SKM-1 (cell line): ENCODE measurements at regions not wholly inside any gene's neighbourhood (a gene's known extent, or its start where the extent isn't known, plus 50 kb on each side); places are given as distances from the start of the nearest gene placed in this dataset.

Source experiments
- DNase-seq: peaks from one replicate; lab custom pipeline; 2025; ENCODE audit not compliant: unreplicated experiment; lab: John Stamatoyannopoulos, UW

DNA sequence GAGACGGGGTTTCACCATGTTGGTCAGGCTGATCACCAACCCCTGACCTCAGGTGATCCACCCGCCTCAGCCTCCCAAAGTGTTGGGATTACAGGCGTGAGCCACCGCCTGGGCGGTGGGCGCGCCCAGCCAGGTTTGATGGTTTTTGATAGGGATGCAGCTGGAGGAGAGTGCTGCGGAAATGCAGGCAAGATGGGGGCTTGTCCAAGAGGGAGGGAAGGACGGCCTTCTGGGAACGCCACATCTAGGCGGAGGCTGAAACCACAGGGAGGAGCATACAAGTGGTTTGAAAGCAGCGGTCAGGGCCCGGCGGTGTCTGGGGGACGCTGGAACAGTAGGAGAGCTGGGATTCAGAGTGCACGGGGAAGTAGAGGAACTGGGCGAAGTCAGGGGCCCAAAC is 134.6 kb downstream of the VRK1 start:
- DNase-seq, result no peak

DNA sequence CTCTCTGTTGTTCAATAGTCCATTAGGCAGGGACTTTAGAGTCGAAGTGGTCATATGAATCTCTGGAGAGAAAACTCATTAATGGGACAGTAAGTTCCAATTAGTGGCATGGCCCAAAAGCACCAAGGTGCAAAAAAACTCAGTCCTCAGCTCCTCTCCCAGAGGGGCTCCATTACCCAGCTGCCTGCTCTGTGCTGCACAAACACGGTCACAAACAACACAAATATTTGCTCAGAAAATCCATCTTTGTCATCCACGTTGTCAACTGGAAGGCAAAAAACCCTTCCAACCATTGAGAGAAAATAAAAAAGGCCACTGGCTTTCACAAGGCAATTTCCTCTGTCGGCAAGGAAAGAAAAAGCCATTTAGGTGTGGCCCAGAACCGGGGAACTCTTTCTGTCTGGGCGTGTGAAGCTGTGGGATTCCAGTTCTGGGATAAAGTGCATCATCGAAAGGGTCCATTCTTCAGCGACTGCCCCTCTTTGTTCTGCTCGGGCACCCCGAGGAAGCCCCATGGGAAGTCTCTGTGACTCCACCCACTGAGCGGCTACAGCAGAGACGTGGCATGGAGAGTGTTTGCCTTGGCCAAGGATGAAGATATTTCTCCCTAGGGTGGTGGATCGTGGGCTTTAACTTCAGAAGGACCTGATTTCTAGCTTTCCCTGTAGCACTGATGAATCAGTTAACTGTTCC is 137.6 kb downstream of the VRK1 start:
- no peak for DNase-seq

DNA sequence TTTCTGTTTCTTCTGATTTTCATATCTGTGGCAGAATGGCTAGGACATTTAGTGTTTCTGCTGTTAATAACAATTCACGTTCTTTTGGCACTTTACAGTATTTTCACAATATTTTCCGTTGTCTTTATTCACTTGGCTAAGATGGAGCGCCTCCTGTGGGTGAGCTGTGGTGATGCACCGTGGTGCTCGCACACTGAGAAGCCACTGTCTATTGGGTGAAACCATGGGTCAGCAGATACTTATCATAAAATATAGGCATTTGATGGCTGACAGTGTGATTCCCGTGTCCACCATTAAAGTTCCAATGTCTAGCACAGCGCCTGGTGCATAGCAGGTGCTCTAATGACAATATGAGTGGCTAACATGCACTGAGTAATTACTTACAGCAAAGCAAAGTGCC is 141.8 kb downstream of the VRK1 start:
- DNase-seq, result no peak

DNA sequence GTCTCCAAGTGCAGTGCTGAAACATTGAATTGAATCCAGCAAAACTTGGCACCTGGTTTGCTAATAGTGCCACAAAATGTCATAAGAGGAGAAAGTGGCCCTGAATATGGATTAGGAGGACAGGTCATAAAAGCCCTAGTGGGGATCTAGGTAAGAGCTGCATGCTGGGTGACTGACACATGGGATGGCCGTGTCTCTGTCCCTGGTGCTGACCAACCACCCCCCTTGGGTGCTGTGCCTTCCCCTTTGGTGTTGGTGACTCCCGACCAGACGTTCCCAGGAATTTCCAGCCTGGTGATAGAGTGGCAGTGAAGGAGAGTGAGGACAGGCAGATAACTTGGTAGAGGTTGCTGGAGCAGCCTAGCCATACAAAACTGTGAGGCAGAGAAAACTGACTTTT is 142.8 kb downstream of the VRK1 start:
- DNase-seq, result no peak

DNA sequence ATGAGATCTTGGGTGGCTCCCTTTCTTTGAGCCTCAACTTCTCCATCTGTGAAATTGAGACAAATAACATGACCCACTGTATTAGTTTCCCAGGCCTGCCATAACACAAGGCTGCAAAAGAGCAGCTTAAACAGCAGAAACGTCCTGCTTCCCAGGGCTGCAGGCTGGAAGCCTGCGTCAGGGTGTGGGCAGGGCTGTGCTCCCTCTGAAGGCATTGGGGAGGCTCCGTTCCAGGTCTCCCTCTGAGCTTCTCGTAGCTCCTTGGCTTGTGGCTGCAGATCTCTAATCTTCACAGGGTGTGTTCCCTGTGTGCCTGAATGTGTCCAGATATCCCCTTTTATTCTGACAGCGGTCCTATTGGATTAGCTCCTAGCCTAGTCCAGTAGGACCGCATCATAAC is 147.1 kb downstream of the VRK1 start:
- DNase-seq, result no peak

DNA sequence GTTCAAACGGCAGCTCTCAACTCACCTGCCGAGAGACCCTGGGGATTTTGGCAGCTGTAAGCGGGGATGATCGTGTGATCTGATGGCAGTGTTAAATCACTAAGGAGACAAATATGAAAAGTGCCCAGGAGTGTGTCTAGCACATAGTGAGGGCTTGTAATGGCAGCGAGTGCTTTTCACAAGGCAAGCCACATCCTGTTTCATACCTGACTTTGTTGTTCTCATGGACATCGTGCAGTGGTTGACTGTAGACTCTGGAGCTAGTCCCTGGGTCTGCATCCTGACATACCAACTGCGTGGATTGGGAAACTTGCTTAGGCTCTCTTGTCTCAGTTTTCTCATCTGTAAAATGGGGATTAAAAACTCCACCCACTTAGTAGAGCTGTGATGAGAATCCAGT is 148.5 kb downstream of the VRK1 start:
- no peak for DNase-seq

DNA sequence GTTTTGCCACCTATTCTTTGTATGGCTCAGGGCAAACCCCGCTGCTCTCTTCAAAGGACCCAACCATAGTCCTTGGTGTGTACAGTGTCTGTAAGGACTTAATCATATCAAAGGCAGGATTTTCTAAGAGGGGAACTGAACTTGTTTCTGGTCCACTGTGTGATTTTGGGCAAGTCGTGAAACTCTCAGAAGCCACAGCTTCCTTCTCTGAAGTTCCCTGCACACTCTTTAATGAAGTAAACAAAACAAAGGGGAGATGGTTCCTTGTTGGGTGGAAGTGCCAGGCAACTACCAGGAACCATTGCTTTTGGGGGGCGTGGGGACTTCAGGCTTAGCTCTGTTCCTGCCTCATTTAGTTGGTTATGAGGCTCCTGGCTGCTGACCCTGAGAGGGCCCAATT is 152.4 kb downstream of the VRK1 start:
- no peak for DNase-seq

DNA sequence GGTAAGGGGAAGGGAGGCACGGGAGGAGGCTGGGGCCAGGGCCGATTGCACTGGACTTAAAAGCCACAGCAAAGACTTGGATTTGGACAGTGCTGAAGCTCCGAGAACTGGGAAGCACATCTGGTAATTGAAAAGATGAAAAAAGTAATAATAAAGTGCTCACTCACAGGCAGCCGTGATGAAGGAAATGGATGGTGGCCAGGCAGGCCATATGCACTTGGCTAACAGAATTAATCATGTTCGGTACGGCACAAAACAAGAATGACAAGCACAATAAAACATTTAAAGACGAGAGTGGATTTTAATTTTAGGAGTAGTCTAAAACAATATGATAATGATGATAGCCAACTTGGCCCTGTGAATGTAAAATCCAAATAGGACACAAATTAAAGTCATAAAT is 154.3 kb downstream of the VRK1 start:
- DNase-seq, result no peak

DNA sequence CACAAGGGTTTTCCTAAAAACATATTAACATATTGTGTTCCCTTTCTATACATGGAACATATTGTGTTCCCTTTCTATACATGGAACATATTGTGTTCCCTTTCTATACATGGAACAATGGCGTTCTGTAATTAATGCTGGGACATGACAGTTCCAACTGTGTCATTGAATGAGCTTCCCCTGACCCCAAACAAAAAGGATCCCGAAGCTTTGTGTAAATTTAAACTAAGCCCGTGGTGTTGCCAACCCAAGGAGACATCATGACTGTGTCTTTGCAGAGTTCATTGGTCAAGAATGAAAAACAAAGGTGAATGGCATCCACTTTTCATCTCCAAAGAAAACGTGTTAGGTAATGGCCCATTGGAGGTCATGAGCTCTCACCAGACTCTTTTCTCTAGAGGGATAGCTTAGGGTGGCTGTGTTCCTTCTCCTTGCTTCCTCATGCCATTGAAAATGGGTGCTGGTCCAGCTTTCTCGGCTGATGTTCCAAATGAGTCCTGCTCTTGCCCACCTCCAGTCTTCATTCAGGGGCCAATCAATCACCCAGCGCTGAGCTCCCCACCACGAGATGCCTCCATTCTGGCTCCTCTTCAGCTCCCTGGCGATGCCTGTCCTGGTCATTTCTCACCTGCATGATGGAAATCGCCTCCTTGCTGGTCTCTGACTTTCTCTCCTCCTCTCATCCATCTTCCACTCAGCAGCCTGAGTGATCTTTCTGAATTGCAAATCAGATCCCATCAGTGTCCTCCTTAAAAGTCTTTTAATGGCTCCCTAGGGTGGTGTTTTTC is 156.1 kb downstream of the VRK1 start:
- no peak for DNase-seq

DNA sequence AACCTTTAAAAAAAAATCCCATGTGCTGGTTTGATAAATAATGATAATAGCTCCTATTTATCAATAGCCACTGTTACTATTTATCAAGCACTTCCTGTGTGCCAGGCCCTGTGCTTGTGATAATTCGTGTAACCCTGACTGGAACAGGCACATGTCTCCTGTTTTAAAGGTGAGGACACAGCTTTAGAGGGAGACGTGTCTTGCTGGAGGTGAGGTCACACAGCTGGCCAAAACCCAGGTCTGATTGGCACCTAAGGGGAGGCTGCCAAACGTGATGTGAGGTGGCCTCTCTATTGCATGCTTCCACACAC is 156.6 kb downstream of the VRK1 start:
- DNase-seq, result no peak

DNA sequence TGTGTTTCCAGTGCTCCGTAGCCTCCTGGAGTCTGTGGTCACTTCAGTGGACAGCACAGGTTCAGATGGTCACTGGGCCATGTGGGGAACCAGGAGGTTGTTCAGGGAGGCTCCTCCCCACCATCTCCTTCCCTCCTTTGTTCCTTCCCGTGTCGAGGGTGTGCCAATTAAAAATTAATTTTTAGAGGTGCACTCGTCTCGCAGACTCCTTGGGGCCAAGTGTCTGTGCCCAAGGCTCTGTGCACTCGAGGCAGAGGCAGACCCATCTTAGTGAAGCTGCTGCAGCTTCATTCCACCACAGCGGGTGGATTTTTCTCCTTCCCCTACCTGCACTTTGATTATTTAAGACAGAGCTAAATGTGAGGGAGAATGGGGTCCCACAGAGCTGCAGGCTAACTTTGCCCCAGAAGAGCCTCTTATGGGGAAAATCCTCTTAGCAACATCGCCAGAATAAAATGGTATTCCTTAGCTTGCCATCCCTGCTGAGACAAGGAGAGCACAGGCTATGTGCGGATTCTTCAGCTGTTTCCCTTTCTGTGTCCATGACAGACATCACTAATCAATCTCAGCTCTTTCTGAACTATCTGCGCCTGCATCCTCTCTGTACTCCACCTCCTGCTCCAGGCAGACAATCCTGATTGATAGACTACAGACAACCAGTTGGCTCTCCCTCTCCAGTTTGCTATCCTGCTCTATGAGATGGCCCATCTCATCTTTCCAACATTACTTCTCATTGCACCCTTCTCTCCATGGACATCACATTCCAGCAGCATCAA is 159.5 kb downstream of the VRK1 start:
- DNase-seq, result no peak

DNA sequence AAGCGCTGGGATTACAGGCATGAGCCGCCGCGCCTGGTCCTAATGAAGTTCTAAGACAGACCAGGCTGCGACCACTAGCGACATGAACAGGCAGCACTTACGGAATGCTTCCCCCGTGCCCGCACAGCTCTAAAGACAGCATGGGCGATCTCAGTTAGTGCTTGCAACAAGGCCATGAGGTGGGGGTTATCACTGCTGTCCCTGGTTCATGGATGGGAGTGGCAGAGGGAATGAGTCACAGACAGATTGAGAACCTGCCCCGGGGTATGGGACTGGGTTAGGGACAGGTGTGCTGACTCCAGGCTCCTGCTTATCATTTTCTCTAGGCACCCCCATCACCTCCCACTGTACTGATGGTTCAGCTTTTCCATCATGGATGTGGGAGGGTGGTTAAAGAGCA is 160.9 kb downstream of the VRK1 start:
- DNase-seq, result no peak

DNA sequence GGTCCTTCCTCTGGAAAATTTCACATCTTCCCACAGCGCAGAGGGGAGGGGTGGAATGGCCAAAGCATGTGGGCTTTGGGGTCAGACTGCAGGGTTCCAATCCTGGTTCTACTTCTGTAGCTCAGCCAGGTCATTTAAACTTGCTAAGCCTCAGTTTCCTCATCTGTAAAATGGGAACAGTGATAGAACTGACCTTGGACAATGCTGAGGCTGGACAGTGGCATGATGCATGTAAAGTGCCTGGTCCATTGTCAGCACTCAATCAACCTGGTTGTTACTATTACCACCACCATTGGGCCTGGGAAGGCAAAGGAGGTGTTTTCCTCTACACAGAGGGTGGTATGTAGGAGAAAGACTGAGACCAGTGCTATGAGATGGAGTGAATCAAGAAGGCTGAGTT is 162.8 kb downstream of the VRK1 start:
- DNase-seq, result no peak

DNA sequence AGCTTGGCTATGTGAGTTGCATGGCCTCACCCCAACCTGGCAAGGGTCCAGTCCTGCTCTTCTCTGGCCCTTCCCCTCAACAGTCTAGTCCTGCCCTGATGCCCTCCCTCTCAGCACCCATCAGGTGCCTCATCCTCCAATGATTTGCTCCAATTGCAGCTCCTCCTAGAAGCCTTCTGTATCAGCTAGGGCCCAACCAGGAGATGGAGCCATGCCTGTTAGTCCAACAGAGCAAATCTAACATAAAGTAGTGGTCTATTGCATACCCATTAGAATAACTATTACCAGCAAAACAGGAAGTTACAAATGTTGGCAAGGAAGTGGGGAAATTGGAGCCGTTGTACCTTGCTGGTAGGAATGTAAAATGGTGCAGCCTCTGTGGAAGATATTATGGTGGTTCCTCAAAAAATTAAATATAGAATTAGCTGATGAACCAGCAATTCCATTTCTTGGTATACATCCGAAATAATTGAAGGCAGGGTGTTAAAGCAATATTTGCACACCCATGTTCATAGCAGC is 163.5 kb downstream of the VRK1 start:
- no peak for DNase-seq

DNA sequence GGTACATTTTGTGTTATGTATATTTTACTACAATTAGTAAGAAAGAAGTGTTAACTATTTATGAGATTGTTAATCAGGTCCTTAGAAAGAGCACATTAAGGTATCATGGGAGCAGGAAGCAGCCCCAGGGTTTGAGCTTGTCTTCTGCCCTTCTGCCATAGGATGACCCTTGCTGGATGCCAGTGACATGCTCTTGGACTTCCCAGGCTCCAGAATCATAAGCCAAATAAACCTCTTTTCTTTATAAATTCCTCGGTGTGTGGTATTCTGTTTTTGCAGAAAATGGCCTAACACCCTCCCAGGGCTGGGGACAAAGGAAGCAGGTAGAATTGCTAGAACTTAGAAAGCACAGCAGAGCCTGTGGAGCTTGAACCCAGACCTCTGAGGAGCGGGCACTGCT is 164.7 kb downstream of the VRK1 start:
- no peak for DNase-seq

DNA sequence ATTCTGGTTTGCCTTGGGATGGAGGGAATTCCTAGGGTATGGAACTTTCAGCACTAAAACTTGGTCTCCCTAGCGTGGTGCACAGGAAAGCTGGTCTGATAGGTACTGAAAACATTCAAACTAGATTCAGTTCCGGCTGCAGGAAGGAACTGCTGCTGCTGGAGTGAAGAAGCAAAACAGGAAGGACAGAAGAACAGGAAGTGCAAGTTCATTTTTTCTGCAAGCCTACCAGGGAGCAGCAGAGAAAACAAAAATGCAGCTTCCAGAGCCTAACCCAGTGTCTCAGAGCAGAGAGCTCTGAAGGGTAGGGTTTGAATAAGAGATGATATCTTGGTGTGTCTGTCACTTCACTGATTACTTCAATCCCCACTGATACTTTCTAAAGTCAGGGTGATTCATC is 165.2 kb downstream of the VRK1 start:
- DNase-seq, result no peak

DNA sequence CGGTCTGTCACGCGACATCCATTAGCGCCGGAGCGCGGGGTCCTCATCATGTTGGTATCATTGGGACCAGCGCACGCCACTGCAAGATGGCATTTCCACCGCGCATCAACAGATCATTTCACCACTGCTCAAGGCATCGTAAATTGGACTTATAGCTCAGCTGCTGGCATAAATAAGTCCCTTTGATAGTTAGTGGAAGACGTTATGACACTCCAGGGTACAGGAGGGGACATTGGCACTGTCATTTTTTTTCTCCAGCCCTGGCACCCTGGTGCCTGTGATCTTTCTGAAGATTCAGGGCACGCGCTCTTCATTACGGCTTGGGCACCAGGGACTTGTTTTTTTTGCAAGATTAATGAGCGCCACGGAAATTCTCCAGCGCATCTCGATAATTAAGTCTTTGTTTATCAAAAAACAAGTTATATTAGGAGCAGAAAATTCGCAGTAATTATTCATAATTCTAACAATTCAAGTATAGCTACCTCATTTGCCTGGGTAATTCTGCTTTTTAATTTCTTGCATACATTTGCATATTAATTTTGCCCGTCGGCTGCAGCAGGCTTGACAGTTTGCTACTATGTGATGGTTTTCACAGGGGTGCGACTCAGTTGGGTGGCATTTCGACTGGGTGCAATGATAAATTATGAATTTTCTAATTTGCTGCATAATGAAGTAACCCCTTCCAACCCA is 167.7 kb downstream of the VRK1 start:
- no peak for DNase-seq

DNA sequence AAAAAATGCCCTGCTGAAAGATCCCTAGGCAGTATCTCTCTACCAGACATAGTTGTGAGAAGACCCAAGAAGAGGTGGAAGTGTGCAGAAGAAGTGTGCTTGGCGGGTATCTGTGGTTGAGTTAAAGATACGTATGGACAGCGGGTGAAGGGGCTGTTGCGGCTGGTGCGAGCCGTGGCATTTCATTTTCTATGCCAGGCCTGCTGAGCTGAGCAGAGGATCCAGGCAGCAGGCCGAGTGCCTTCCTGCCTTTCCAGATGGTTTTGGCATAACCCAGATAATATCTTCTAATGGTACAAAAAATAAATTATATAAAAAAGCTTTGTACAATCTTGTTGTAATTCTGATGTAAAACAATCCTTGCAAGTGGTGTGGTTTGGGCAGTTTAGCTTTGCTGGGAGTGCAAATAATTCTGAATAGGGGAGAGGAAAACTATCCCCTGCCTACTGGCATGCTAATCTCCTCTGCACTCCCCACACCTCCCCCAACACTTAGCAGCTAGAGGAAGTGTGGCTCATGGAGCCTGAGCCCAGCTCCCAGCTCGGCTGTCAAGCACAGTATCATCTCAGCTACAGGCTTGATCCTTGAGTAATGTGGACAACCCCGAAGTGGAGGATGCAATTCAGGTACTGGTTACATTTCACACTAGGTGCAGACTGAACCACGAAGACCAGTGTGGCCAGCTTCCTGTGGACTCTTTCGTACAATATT is 168.9 kb downstream of the VRK1 start:
- no peak for DNase-seq

DNA sequence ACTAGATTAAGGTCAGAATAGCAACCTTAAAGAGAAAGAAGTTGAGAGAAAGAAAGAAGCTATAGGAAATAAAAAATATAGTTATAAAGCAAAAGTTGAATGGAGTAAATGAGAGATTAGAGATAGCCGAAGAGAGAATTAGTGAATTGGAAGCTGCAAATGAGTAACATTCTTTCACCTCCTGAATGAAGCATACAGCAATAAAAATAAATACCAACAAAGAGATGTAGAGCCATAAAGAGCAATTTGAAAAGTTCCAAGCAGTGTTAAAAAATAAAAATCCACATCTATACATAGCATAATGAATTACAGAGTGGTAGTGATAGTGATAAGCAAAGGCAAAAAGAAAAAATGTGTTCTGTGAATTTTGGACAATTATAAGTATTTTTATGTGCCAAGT is 177.9 kb downstream of the VRK1 start:
- DNase-seq, result no peak

DNA sequence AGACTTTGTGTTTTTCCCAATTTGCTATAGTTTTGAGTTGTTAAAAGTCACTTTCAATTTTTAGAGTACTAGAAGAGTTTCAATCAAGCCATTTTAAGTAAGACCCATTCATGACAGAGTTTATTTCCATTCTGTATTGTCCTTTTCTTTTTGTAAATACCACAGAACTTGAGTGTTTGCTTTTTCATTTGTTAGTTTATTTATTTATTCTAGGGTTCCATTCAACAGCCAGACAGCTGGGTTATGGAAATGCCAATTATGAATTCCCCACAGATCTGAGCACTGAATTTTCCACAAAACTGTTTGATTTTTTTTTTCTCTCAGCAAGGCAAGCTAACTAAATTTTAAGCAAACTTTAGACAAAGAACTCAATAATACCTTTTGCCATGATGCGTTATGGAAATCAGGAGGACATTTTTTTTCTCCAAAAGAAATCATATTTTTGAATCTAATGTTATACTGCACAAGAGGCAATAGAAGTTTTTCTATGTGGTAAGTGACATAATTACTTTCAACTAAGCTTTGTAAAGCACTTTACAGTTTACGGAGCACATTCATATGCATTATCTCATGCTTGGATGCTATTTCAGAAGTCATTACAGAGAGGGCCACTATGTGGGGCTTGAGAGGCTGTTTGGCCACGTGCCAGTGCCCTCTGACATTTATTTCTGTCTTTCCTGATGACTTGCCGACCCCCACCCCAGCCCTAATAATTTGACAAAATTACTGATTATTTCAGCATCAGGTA is 181.5 kb downstream of the VRK1 start:
- no peak for DNase-seq
